ENCODE measurements at regions not wholly inside any gene's neighbourhood (a gene's known extent, or its start where the extent isn't known, plus 50 kb on each side); places are given as distances from the start of the nearest gene placed in this dataset.

DNA sequence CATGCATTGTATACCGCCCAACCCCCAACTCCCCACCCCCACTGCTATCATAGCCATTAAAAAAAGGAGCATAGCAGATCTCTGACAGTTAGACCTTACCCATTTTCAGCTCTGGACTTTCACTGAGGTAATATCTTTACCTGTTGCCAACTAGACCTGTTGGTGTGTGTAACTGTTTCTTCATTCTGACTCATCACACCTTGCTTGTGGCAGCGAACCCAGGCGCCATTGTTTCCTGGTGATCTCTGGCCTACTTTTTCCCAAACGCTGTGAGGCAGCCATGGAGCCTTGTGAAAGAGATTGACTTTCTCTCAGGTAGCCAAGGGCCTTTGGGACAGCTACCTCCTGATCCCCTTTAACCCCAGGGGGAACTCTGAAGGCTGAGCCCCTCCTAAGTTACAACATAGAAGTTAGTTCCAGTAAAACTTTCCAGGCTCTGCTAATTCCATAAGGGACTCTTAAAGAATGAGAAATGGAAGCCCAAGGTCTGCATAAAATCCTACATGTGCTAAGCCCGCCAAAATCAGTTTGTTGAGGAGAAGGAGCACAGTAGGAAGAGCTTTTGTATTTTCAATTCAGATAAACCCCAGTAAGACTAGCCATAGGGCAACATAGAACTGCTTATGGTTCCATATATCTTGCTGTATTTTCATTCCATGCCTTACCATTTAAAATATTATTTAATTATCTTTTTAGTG is 196.1 kb upstream of the CAMK1G start:
- no peak for DNase-seq
- no peaks in the 10 kb centered on the region for H3K27me3 Mint-ChIP-seq (ENCODE audit: insufficient read depth)
- H3K9me3 Mint-ChIP-seq: no peaks in the 10 kb centered on the region
- TF ChIP-seq, protein P1, sequence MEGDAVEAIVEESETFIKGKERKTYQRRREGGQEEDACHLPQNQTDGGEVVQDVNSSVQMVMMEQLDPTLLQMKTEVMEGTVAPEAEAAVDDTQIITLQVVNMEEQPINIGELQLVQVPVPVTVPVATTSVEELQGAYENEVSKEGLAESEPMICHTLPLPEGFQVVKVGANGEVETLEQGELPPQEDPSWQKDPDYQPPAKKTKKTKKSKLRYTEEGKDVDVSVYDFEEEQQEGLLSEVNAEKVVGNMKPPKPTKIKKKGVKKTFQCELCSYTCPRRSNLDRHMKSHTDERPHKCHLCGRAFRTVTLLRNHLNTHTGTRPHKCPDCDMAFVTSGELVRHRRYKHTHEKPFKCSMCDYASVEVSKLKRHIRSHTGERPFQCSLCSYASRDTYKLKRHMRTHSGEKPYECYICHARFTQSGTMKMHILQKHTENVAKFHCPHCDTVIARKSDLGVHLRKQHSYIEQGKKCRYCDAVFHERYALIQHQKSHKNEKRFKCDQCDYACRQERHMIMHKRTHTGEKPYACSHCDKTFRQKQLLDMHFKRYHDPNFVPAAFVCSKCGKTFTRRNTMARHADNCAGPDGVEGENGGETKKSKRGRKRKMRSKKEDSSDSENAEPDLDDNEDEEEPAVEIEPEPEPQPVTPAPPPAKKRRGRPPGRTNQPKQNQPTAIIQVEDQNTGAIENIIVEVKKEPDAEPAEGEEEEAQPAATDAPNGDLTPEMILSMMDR (IDR thresholded peaks at IDR 0.05): no peak
- peak overlapping the region; percentile 73 for H3K27ac Mint-ChIP-seq
- no peak overlapping the region for H3K4me3 Mint-ChIP-seq
- peaks cover 89% of the 10 kb centered on the region for H3K4me1 Mint-ChIP-seq (ENCODE audit: low read depth)
- no peaks in the 10 kb centered on the region; the same call in 1 of the 2 replicates for H3K36me3 Mint-ChIP-seq (ENCODE audit: low read depth)

DNA sequence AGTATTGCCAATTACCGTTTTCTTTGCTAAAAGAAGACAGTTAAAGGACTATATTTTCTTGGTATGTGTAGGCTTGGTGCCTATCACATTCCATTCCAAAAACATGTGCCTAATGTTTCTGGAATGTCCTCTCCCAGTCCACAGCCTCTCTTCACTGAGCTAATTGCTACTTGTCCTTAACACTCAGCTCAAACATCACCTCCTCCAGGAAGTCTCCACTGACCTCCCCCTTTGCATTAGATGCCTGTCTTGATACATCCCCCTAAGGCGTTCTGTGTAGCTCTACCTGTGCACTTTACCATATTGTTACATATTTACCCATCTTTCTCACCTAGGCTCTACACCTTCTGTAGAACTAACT is 195.6 kb upstream of the CAMK1G start:
- Mint-ChIP-seq H3K4me3 (peak overlapping the region; percentile 45), H3K4me1 (ENCODE audit: low read depth) (peaks cover 89% of the 10 kb centered on the region), H3K9me3 (no peaks in the 10 kb centered on the region), H3K36me3 (ENCODE audit: low read depth) (no peaks in the 10 kb centered on the region; the same call in 1 of the 2 replicates), H3K27me3 (ENCODE audit: insufficient read depth) (0 out of 2 replicates have a peak, but pooled peaks cover 1% of the 10 kb centered on the region), H3K27ac (peak overlapping the region; percentile 85)
- peak; percentile 53 for DNase-seq
- TF ChIP-seq, protein P1 (IDR thresholded peaks at IDR 0.05): no peak

DNA sequence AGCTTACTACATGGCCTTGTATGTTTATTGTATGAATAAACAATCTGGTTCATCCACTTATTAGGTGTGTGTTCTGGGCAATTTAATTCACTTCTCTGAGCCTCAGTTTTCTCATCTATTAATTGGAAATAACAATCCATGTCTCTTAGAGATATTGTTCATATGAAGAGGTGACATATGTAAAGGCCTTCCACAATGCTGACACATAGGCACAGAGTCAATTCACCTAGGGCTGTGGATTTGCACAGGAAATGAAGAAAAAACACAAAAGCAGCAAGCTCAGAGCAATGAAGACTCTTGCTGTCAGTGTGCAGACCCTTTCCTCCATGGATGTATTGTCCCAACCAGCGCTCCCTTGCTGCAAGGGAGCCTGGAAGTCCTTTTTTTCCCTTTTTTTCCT is 195.2 kb upstream of the CAMK1G start:
- H3K4me1 Mint-ChIP-seq (ENCODE audit: low read depth): peaks cover 89% of the 10 kb centered on the region
- peak overlapping the region; percentile 45 for H3K4me3 Mint-ChIP-seq
- H3K9me3 Mint-ChIP-seq: no peaks in the 10 kb centered on the region
- DNase-seq: no peak
- 0 out of 2 replicates have a peak, but pooled peaks cover 1% of the 10 kb centered on the region for H3K27me3 Mint-ChIP-seq (ENCODE audit: insufficient read depth)
- H3K36me3 Mint-ChIP-seq (ENCODE audit: low read depth): no peaks in the 10 kb centered on the region; the same call in 1 of the 2 replicates
- TF ChIP-seq, protein P1 (IDR thresholded peaks at IDR 0.05): no peak
- H3K27ac Mint-ChIP-seq: peak overlapping the region; percentile 85

DNA sequence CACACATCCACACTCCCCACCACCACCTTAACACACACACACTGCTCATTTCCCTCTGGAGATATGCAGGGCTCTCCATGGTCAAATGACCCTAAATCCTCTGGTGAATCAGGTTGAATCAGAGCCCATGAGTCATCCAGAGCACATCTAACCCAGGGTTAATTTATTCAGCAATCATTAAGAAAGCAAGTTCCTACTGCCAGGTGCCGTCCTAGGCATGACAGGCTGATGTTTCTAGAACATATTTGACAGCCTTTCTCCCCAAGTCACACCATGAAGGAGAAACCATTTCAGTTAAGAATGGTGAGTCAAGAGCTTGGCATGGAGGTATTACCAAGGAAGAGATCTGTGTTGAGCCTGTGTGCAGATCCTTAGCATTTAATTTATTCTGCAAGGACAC is 194.3 kb upstream of the CAMK1G start:
- H3K27me3 Mint-ChIP-seq (ENCODE audit: insufficient read depth): 0 out of 2 replicates have a peak, but pooled peaks cover 1% of the 10 kb centered on the region
- H3K9me3 Mint-ChIP-seq: no peaks in the 10 kb centered on the region
- TF ChIP-seq, protein P1 (IDR thresholded peaks at IDR 0.05): no peak
- peak; percentile 92 for DNase-seq
- no peaks in the 10 kb centered on the region; the same call in 1 of the 2 replicates for H3K36me3 Mint-ChIP-seq (ENCODE audit: low read depth)
- H3K27ac Mint-ChIP-seq: peak overlapping the region; percentile 85
- peak overlapping the region; percentile 44 for H3K4me3 Mint-ChIP-seq
- H3K4me1 Mint-ChIP-seq (ENCODE audit: low read depth): peaks cover 80% of the 10 kb centered on the region

DNA sequence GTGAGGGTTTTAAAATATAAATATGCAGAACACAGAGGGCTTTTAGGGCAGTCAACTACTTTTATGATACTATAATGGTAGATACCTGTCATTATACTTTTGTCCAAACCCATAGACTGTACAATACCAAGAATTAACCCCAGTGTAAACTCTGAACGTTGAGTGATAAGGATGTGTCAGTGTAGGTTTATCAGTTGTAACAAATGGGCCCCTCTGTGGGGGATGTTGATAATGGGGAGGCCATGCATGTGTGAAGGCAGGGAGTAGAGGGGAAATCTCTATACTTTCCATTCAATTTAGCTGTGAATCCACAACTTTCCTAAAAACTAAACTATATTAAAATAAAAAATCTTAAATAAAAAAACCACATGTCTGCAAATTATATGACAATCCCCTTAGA is 193.5 kb upstream of the CAMK1G start:
- DNase-seq: no peak
- Mint-ChIP-seq H3K4me3 (no peak overlapping the region), H3K9me3 (no peaks in the 10 kb centered on the region), H3K4me1 (ENCODE audit: low read depth) (peaks cover 76% of the 10 kb centered on the region), H3K27me3 (ENCODE audit: insufficient read depth) (0 out of 2 replicates have a peak, but pooled peaks cover 1% of the 10 kb centered on the region), H3K27ac (peak overlapping the region; percentile 85), H3K36me3 (ENCODE audit: low read depth) (no peaks in the 10 kb centered on the region; the same call in 1 of the 2 replicates)
- TF ChIP-seq, protein P1 (IDR thresholded peaks at IDR 0.05): no peak

Measured in HFFc6 (cell line).